Thymus (tissue), 11 donors: ENCODE measurements at regions not wholly inside any gene's neighbourhood (a gene's known extent, or its start where the extent isn't known, plus 50 kb on each side); places are given as distances from the start of the nearest gene placed in this dataset.
"Not testable (repeated sequence)": the region's sequence is repeated elsewhere in the genome, so short reads cannot be mapped to it uniquely, and the experiment has no call there.

ENCODE experiments used
- DNase-seq, 9 donors: peaks; one replicate each; pipeline ENCODE4 v3.0.0-alpha.2; 2013; ENCODE audit warnings: low spot score in 9 of 9, low read depth in 6 of 9, missing footprints in 1 of 9
- H3K27ac ChIP-seq, 2 donors: one replicate each; pipeline ENCODE4 v1.5.1; 2013; ENCODE audit warnings: control low read depth in 1 of 2, low read depth in 1 of 2, low read length in 1 of 2, mild to moderate bottlenecking in 1 of 2, moderate library complexity in 1 of 2
- H3K27me3 ChIP-seq, 2 donors: one replicate each; pipeline ENCODE4 v1.5.1; 2013; ENCODE audit warnings: low read length in 1 of 2; ENCODE audit not compliant: control insufficient read depth in 2 of 2, insufficient read depth in 1 of 2
- H3K36me3 ChIP-seq, 2 donors: one replicate each; pipeline ENCODE4 v1.5.1; 2013; ENCODE audit warnings: low read length in 1 of 2, mild to moderate bottlenecking in 1 of 2, moderate library complexity in 1 of 2; ENCODE audit not compliant: control insufficient read depth in 2 of 2, insufficient read depth in 2 of 2
- H3K4me1 ChIP-seq, 2 donors: one replicate each; pipeline ENCODE4 v1.5.1; 2013; ENCODE audit warnings: low read length in 2 of 2; ENCODE audit not compliant: control insufficient read depth in 2 of 2, insufficient read depth in 2 of 2
- H3K4me3 ChIP-seq, 2 donors: one replicate each; pipeline ENCODE4 v1.5.1; 2013; ENCODE audit warnings: low read length in 2 of 2, control low read depth in 1 of 2, mild to moderate bottlenecking in 1 of 2
- H3K9me3 ChIP-seq, 2 donors: one replicate each; pipeline ENCODE4 v1.5.1; 2013; ENCODE audit warnings: low read length in 1 of 2, mild to moderate bottlenecking in 1 of 2; ENCODE audit not compliant: control insufficient read depth in 2 of 2, insufficient read depth in 1 of 2
- WGBS: extraction: QIAGEN DNeasy Blood & Tissue Kit; methylation state at CpG from one replicate; pipeline ENCODE4 v1.1.7; 2013; 5-methylcytosine and 5-hydroxymethylcytosine counted together
- donor health status: healthy.

DNA sequence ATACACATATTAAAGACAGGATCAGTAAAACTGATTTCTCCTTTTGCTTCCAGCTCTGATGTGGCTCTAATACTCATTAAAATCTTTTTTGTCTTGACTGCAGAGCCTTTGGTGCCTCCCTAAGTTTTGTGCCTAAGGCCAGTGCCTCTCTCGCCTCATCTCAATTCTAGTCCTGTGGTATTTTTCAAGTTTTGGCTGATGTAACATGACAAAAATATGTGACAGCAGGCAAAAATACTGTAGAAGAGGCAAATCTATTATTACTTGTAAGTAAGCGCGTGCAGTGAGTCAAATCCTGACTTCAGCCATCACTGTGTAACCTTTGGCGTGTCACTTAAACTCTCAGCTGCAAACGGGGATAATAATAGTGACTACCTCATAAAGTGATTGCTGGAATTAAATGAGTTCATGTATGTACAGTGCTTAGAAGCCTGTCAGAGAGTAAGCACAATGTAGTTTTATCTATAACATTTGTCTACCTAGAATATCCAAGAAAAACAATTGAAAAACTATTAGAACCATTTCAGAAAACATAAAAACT, 74.0 kb downstream of the MAB21L3 start:
- Histone ChIP-seq H3K4me1 (no peaks in the 10 kb centered on the region), H3K27me3 (no peaks in the 10 kb centered on the region), H3K36me3 (no peaks in the 10 kb centered on the region), H3K27ac (no peak overlapping the region), H3K9me3 (no peaks in the 10 kb centered on the region), H3K4me3 (no peak overlapping the region)
- 85% methylated on average over 5 of the region's 5 CpGs for WGBS
- no peak for DNase-seq

DNA sequence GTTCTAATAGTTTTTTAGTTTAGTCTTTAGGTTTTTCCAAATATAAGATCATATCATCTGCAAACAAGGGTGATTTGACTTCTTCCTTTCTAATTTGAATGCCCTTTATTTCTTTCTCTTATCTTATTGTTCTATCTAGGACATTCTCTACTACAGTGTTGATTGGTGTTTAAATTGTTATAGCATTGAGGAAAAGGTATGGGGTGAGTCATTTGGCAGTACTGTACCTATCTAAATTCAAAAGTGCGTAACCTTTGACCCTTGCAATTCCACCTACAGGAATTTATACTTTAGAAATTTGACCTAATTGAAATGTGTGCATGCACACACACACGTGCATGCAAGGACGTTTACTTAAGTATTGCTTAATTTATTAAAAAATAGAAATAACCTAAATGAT, 78.3 kb downstream of the MAB21L3 start:
- 66% methylated on average over 3 of the region's 3 CpGs for WGBS
- Histone ChIP-seq H3K4me1 (no peaks in the 10 kb centered on the region), H3K27me3 (no peaks in the 10 kb centered on the region), H3K4me3 (no peak overlapping the region), H3K36me3 (no peaks in the 10 kb centered on the region), H3K27ac (no peak overlapping the region), H3K9me3 (no peaks in the 10 kb centered on the region)
- no peak for DNase-seq

DNA sequence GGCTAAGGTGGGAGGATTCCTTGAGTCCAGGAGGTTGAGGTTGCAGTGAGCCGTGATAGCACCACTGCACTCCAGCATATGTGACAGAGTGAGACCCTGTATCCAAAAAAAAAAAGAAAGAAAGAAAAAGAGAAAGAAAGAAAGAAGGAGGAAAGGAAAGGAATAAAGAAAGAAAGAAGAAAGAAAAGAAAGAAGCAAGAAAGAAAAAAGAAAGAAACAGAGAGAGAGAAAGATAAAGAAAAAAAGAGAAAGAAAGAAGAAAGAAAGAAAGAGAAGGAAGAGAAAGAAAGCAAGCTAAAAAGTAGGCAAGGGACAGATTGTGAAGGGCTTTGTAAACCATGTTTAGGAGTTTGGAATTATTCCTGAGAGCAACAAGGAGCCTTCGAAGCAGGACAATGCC, 80.1 kb downstream of the MAB21L3 start:
- Histone ChIP-seq H3K27me3 (no peaks in the 10 kb centered on the region), H3K4me1 (no peaks in the 10 kb centered on the region), H3K27ac (no peak overlapping the region), H3K36me3 (no peaks in the 10 kb centered on the region), H3K4me3 (no peak overlapping the region), H3K9me3 (no peaks in the 10 kb centered on the region)
- DNase-seq = no peak
- WGBS = 98% methylated on average over 2 of the region's 2 CpGs

GRCh38 chr1:116193768-116194167, 82.6 kb downstream of the MAB21L3 start:
- Histone ChIP-seq H3K36me3 (no peaks in the 10 kb centered on the region), H3K4me1 (no peaks in the 10 kb centered on the region), H3K9me3 (no peaks in the 10 kb centered on the region), H3K27me3 (no peaks in the 10 kb centered on the region), H3K4me3 (no peak overlapping the region), H3K27ac (no peak overlapping the region)
- WGBS = 100% methylated on average over 2 of the region's 2 CpGs
- DNase-seq = no peak

DNA sequence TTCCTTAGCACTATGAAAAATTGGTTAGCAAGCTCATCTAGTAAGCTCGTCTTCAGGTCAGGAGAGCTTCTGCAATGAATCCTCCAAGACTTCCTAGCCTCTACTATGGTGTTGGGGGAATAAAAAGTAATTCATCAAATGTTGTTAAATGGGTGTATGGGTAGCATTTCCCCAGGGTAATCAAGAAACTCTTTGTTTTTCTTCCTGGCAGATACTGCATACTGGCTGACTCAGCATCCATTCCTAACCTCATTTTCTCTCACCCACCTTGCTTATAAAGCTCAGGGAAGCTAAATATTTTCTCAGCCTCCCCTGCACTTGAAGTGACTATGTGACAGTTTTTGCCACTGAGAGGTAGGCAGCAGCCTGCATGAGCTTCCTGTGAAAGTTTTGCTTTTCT, 83.4 kb downstream of the MAB21L3 start:
- Histone ChIP-seq H3K4me1 (no peaks in the 10 kb centered on the region), H3K4me3 (no peak overlapping the region), H3K27me3 (no peaks in the 10 kb centered on the region), H3K36me3 (no peaks in the 10 kb centered on the region), H3K27ac (no peak overlapping the region), H3K9me3 (no peaks in the 10 kb centered on the region)
- DNase-seq = no peak
- 96% methylated on average over 1 of the region's 1 CpG for WGBS

DNA sequence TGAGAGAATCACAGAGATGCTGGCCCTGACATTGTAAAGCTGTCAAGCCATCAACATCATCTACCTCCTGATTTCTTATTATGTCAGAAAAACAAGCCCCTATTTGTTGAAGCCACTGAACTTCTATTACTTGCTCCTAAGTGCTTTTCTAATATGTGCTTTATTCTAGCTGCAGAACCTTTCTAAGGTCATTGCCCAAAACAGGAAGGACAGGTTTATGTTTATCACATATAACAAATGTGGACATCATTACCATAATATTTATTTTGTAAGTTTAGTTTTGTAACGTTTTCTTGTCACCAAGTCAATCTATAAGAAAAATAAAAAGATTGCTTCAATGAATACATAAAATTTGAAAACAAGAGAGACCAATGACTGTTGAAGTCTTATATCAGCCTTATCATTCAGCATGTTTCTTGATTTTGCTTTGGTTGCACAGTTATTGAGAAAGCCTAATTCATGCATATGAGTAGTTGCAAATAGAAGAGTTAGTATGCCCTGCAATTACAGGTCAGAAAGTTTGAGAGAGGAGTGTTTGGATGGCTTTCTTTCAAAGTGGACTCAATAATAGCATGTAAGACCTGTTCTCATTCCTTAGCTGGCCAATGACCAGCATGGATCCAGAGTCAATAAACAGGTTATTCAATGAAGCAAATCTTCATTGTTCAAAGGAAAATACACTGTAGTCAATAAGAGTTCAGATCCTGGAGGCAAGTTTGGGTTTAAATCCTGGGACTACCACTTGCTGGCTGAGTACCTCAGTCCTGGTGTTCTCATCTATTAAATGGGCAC, 84.1 kb downstream of the MAB21L3 start:
- no peaks in the 10 kb centered on the region for H3K4me1 ChIP-seq
- no peak overlapping the region for H3K27ac ChIP-seq
- no peak for DNase-seq
- H3K4me3 ChIP-seq = no peak overlapping the region
- no peaks in the 10 kb centered on the region for H3K27me3 ChIP-seq
- no peaks in the 10 kb centered on the region for H3K9me3 ChIP-seq
- 45% methylated on average over 1 of the region's 1 CpG for WGBS
- no peaks in the 10 kb centered on the region for H3K36me3 ChIP-seq

DNA sequence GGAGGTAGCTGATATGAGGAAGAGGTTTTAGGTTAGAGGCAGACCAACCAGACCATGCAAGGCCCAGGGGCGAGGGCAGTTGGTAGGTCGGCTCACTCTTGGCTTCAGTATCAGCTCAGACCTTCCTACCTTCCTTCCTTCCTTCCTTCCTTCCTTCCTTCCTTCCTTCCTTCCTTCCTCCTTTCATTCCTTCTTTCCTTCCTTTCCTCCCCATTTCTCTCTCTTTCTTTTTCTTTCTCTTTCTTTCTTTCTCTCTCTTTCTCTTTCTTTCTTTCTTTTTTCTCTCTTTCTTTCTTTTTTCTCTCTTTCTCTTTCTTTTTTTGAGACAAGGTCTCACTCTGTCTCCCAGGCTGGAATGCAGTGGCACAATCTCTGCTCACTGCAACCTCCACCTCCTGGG, 89.1 kb downstream of the MAB21L3 start:
- H3K4me3 ChIP-seq, H3K9me3 ChIP-seq, DNase-seq, H3K27me3 ChIP-seq, H3K36me3 ChIP-seq, H3K27ac ChIP-seq, H3K4me1 ChIP-seq: not testable (repeated sequence)
- 87% methylated on average over 2 of the region's 2 CpGs for WGBS

DNA sequence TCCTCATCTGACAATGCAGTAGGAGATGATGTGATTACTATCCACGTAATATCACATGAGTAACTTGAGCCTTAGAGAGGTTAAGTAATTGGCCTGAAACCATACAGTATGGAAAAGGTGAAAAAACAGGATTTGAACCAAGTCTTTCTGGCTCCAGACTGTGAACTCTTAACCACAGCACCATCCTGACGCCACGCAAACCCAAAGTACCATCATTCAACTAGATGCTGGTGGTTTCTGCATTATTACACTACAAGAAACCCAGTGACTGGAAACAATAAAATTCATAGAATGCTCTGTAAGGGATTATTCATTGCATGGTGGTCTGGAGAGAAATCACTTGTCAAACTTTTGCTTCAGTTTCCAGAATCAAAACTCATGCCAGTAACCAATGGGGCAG, 90.7 kb downstream of the MAB21L3 start:
- DNase-seq = no peak
- no peak overlapping the region for H3K4me3 ChIP-seq
- H3K27ac ChIP-seq = no peak overlapping the region
- H3K27me3 ChIP-seq = peaks cover 0 to 3% of the 10 kb centered on the region in 2 donors
- H3K9me3 ChIP-seq = no peaks in the 10 kb centered on the region
- 97% methylated on average over 3 of the region's 3 CpGs for WGBS
- no peaks in the 10 kb centered on the region for H3K4me1 ChIP-seq
- no peaks in the 10 kb centered on the region for H3K36me3 ChIP-seq

DNA sequence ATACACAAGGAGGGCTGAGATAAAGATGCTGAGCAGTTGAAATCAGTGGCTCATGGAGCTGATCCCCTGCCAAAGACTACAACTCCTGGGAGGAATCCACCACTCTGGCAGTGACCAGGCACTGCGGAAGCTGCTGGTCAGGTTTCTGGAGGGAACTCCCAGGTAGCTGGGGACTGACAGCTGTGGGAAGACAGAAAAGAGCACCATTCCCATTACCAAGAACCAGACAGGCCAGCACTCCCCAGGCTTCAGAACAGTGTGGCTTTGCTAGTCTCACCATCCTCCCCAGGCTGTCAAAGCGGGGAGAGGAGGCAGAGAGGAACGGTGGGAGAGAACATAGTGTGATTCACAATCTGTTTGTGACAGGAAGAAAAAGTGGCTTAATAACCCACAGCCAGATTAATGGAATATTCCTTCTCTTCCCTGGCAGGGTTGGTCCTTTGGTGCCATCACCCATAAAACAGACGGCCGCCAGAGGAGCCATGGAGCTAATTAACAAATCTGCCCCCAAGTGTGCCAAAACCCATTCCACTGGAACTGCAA, 92.1 kb downstream of the MAB21L3 start:
- Histone ChIP-seq H3K9me3 (no peaks in the 10 kb centered on the region), H3K4me1 (no peaks in the 10 kb centered on the region), H3K27me3 (peaks cover 0 to 3% of the 10 kb centered on the region in 2 donors), H3K4me3 (no peak overlapping the region), H3K27ac (no peak overlapping the region), H3K36me3 (no peaks in the 10 kb centered on the region)
- peak in 1 of 9 donors; percentile 14 for DNase-seq
- WGBS = 89% methylated on average over 5 of the region's 5 CpGs
